Urothelium cell line (cell line): ENCODE measurements at regions not wholly inside any gene's neighbourhood (a gene's known extent, or its start where the extent isn't known, plus 50 kb on each side); places are given as distances from the start of the nearest gene placed in this dataset.
"Not testable (repeated sequence)": the region's sequence is repeated elsewhere in the genome, so short reads cannot be mapped to it uniquely, and the experiment has no call there.

ENCODE experiments used
- DNase-seq: peaks from one replicate; pipeline ENCODE4 v3.0.0; 2011; ENCODE audit warnings: low spot score, mixed read lengths
- FAIRE-seq: peaks from 2 replicates; lab custom pipeline; 2011; peaks lifted over from hg19 to GRCh38; lab: Jason Lieb, UNC

DNA sequence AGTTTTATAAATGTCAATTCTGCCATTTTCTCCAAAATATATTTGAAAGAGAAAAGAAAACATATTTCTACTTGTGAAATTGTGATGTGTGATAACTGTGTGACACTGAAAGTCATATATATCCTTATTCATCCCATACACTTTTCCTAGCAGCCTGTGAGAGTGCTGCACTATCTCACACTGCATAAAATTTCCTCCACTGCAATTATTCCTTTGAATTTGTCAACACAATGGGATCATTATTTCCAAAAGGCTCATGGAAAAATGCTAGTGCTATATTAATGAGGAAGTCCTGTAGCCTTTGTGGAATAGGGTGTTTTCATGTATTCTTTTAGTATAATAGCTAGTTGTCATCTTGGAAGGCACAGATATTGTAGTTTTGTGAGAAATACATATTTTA, 504.1 kb downstream of the RPL10L start:
- FAIRE-seq (no peak), DNase-seq (no peak)

DNA sequence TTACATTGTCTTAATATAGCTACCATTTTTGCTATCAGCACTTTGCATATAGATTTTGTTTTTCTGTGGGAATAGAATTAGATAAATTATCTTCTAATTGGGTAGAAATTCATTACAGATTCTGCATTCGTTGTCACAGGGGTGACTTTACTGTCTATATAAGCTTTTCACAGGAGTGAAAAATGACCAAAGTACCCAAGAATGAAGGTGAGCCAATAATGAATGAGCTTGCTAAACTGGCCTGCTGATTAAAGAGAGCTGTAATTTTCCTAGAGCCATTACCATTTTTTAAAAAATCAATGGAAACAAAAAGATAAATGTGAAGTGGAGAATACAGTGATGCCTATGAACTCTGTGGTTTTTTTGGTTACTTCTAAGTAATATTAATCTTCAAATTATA, 504.6 kb downstream of the RPL10L start:
- DNase-seq, result no peak
- no peak for FAIRE-seq

DNA sequence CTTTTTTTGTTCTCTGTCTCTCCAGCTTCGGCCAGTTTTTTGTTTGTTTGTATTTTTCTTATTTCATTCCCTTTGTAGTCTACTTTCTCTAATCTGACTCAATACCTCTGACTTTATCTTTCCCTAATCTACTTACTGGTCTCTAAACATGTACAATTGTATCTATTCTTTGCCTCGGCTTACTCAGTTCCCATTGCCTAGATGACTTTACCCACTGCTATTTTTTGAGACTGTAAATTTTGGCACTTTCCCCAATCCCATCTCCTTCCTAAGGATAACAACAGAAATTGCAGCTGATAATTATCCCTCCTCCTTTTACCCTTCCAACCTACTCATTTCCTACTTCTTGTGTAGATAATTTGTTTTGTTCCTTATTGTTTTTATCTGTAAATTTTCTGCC, 511.1 kb downstream of the RPL10L start:
- DNase-seq (no peak), FAIRE-seq (no peak)

DNA sequence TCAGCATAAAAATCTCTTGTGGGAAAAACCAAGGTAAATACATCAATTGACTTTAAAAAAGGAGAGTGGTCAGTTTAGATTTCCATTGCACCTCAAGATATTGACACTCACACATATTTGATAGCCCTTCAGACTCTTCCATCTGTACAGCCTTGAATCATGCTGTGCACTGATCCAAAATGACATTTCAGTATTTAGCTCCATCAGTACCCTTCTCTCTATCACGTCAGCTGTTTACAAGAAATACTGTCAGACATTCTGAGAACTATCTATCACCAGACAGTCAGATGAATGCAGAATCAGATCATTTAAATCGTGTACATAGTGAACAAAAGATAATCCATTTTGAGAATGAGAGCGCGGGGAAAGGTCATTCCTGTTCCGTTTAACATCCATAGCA, 511.9 kb downstream of the RPL10L start:
- no peak for DNase-seq
- no peak for FAIRE-seq

DNA sequence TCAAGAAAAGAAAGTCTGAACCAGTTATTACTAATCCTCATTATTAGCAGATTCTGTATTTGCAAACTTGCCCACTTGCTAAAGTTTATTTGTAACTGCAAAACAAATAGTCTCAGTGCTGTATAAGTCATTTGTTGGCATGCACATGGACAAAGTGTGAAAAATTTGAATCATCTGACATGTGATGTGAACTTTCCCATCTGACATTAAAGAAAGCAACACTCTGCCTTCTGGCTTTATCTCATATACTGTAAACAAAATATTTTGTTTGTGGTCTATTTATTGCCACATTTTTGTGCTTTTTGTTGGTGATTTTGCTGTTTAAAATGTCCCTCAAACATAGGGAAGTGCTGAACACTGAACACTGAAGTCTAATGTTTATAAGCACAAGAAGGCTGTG, 513.8 kb downstream of the RPL10L start:
- DNase-seq (no peak), FAIRE-seq (no peak)

DNA sequence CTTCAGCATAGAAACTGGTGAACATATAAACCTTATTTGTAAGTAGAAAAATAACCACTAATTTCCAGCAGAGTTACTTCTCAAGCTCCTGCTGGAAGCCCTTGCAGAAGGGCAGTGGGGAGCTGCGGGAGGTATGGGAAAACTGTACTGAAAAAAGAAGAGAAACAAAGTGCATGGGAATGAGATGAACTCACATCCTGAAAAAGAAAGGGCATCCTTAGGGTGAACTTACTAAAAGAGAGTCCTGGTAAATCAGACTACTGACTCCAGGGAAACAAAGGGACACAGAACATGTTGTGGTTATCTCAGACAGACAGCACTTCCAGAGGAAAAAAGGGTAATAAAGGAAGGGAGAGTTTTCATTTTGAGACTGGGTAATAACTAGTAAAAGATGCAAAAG, 515.1 kb downstream of the RPL10L start:
- no peak for FAIRE-seq
- no peak for DNase-seq

DNA sequence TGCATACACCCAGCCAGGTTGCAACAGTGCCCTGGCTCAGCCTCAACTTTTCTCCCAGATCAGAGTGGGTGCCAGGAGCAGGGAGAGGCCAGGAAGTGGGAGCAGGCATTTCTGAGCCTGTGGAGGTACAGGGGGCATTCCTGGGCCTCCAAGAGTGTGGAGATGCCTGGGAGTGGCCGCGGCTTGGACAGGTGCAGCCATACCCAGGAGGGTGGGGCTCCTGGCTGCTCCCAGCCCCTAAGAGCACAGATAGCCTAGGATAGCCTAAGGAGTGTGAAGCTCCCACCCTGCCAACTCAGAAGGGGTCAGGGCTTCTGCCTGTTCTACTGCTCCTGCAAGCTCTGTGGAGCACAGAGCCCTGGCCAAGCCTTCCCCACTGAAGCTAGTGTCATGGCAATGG, 543.4 kb downstream of the RPL10L start:
- FAIRE-seq, result no peak
- no peak for DNase-seq

DNA sequence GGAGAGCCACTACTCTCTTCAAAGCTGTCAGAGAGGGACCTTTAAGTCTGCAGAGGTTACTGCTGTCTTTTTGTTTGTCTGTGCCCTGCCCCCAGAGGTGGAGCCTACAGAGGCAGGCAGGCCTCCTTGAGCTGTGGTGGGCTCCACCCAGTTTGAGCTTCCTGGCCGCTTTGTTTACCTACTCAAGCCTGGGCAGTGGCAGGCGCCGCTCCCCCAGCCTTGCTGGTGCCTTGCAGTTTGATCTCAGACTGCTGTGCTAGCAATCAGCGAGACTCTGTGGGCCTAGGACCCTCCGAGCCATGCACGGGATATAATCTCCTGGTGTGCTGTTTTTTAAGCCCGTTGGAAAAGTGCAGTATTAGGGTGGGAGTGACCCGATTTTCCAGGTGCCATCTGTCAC, 550.7 kb downstream of the RPL10L start:
- DNase-seq, FAIRE-seq: not testable (repeated sequence)

DNA sequence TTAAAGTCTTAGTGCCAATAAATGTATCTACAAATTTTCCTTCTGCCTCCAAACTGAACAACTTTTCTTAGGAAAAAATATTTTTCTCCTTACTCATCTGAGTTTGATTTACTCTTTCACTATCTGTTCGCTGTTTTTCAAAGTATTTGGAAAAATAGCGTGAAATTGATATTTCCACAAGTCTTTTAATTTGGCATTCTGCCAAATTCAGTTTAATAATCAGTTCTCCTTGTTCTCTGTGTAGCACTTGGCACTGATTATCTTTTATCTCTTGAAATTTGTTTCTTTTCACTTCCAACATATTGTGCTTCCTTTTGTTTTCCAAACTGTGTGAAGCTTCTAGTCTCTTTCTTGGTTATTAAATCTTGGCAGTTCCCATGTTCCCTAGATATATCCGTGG, 559.8 kb downstream of the RPL10L start:
- FAIRE-seq (no peak), DNase-seq (no peak)

DNA sequence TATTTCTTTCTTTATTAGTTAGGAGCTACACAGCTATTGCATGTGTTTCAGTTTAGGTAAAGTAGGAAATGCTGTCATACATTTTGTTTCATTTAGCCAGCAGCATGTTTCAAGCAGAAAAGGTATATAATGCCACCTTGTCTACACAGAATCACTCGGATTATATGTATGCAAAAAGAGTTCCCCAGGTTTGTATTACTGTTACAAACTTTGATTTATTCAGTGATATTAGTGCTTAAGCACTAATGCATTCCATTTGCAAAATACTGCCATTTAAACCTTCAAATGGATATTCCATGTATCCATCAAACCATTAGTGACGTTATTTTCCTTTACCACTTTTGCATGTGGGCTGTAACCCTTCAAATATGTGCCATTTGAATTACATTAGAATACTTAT, 564.0 kb downstream of the RPL10L start:
- DNase-seq, result no peak
- no peak for FAIRE-seq

DNA sequence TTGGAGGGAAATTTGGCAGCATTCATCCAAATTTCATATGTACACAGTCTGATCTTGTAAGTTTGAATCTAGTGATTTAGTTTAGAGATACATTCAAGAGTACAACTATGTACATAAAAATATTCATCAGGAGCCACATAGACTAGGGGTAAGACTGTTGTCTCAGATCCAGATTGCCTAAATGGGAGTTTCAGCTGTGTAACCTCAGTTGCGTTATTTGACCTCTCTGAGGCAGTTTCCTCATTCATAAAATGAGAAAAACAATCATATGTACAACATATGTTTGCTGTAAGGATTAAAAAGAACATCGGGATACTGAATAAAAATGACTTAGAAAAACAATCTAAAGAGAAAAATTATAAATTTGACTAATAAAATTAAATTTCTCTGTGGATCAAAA, 577.5 kb downstream of the RPL10L start:
- no peak for DNase-seq

DNA sequence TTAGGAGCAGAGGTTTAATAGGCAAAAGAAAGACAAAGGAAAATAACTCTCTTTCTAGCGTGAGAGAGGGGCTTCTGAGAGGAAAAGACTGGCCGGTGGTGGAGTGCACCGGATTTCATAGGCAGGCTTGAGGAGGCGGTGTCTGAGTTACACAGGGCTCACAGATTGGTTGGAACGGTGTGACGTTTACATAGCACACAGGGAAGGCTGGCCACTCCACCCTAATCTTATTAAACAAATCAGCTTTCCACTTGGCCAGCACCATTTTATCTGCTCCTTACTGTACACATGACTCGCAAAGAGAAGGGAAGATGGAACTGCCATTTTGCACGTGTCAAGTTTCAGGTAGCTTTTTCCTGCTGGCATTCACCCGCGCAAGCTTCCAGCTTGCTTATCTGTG, 587.7 kb downstream of the RPL10L start:
- FAIRE-seq, result no peak
- DNase-seq, result no peak

More for the DNA sequence above, 577.5 kb downstream of the RPL10L start:
- no peak for FAIRE-seq

DNA sequence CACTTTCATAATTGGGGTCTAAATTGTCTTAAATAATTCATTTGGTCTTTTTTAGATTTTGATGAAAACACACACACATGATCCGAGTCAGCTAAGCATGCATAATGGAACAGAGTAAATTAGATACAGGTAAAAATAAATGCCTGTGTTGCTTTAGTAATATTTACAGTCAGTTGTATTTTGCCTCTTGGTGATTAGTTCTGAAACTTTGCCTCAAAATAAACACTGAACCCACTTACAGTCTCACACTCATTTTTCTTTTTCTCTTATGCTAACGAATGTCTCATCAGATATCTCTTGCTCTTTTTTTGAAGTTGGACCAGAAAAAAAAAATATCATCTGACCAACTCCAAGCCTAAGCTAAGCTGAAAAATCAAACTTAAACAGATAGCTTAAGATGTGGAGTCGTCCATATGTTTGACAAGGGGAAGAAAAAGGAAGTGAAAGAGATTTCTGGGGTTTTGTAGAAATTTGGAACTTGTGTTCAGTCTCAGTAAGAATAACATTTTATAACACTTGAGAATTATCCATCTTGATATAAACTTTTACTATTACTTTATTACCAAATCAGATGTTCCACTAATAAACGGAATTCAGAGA, 592.5 kb downstream of the RPL10L start:
- DNase-seq (no peak), FAIRE-seq (no peak)

DNA sequence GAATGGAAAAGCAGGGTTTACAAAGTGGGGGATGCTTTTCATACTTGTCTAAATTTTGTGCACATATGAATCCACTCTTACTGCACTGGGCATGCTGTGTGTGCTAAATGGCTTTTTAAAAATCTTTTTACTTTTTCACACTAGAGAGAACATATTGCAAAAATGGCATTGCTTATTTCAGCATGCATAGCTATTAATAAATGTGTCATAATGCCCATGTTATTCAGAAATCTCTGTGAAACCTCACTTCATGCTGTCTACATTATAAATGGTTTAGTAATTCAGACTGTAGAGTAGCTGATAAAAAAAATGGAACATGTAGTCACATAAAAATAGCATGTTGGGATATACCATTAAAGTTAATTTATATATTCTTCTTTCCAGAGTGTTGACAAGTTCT, 593.8 kb downstream of the RPL10L start:
- DNase-seq, result no peak
- FAIRE-seq, result no peak

DNA sequence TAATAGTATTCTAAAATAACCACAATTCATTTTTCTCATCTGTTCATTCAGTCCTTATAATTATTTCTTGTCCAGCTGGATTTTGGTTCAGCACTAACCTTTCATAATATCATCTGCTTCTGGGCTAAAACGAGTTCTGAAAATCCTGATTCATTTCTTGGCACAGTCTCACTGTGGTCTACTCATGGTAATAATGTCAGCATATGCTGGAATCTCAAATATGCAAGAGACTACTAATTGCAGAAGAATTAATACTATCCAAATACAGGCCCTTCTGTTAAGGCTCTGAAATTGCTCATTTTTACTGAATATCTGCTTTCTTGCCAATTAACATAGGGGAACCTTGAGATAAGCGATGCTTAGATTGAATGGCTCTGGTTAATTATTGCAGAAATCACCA, 597.1 kb downstream of the RPL10L start:
- peak; percentile 33 for DNase-seq
- FAIRE-seq, result peak; percentile 90

DNA sequence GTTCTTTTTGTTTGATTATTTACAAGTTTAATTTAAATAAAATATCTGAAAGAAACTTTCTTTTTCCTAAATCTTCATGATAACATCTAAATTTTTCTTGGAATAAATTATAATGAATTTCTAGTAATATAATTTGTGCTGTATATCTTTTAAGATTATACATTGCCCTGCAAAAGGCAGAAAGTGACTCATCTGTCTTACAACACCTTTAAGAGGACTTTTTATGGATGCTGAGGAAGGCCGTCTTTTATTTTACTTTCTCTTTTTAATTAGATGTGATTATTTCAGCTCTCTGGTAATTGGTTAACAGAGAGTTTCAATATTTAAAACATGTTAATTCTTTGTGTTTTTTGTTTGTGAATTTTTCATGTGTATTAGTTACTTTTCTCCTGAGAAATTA, 598.4 kb downstream of the RPL10L start:
- FAIRE-seq (no peak), DNase-seq (no peak)

DNA sequence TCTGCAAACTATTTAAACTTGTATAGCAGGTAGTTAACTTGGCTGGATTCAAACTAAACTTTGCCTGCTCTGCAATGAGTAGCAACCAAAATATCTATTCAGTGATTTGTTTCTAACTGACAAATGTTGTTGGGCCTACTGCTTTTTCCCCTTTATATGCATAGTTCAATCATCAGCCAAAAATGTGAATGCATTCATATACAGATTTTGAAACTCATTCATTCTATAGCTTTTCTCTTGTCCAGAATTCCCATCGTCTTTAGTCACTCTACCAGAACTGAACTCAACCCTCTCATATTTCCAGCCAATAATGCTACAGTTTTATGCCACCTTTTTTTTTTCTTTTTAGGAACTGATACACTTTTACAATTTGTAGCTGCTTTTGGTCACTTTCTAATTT, 599.8 kb downstream of the RPL10L start:
- FAIRE-seq (no peak), DNase-seq (no peak)

DNA sequence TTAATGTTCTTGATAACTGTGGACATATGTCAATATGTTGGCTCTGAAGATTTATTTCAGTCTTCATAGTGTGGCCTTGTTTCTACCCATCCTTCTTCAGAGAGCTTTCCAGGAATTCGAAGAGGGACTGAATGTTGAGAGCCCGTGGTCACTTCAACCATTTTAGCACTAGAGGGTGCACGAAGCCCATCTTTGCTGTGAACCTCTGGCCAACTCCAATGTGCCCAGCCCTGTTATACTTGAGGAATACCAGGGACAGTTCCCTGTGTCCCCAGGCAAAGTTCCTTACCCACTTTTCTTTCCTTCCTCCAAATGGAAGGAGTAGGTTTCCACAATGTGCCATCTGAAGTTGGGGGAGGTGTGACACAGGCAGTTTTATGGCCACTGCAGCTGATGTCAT, 603.5 kb downstream of the RPL10L start:
- DNase-seq (peak; percentile 62), FAIRE-seq (peak; percentile 96)

DNA sequence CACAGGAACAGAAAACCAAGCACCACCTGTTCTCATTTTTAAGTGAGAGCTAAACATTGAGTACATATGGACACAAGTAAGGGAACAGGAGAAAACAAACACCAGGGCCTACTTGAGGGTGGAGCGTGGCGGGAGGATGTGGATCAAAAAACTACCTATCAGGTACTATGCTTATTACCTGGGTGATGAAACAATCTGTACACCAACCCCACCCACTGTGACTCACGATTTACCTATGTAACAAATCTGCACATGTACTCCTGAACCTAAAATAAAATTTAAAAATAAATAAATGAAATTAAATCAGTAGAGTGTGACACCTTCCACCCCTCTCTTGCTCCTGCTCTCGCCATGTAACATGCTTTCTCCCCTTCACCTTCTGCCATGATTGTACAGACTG, 615.5 kb downstream of the RPL10L start:
- DNase-seq (no peak), FAIRE-seq (peak; percentile 56)

DNA sequence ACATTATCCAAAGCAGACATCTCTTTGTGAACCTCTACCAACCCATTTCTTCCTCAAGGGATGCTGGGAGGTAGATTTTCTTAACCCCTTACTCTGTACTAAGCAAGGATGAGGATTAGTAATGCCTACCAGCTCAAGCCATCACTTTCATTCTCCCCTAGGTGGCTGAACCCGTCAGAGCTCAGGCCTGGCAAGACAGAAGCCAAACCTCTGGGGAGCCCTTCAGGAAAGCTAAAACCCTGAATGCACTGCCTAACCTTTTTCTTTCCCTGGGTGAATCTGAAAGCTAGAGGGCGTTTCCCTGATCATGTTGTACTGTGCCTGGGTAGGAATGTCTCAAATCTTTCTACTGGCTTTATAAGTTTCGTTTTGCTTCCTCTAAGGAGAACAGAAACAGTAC, 617.3 kb downstream of the RPL10L start:
- DNase-seq (no peak), FAIRE-seq (peak; percentile 48)

DNA sequence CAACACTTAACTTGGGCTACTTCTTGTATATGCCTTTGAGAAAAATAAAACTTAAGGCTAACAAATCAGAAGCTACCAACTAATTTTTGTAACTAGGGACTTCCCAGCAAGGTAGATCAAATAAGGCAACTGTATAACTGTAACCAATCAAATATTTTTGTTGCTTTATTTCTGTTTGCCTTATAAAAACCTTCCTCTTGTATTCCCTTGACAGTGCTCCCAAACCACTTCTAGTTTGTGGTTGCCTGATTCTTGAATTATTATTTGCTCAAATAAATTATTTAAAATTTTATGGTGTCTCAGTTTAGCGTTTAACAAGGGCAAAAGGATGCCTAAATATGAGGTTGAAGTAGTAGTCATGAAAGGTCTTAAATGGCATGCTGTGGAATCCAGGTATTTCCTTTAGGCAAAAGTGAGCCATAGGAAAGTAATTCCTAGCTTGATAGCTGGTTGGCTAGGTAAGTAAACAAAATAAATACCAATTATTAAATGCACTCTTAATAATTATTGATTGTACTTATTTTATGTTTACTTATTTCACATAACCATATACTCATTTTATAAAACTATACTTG, 632.6 kb downstream of the RPL10L start:
- FAIRE-seq (no peak), DNase-seq (no peak)

DNA sequence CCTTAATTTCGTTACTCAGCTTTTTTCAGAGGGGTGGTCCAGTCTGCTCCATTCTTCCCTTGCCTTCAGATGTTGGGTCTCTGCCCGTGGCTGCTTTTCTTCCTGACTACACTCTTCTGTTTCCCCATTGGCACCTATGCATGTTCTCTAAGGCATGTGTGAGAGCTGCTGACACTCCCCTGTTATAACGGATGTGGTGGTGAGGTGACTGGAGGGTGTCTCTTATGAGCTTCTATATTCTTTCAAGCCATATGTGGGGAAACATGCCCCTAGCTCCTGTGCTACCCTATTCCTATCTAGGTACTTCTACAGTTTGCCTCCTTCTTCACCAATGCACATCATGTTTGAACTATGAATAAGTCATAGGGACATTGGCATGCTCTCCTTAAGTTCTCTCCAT, 643.2 kb downstream of the RPL10L start:
- FAIRE-seq, result peak; percentile 61
- no peak for DNase-seq

DNA sequence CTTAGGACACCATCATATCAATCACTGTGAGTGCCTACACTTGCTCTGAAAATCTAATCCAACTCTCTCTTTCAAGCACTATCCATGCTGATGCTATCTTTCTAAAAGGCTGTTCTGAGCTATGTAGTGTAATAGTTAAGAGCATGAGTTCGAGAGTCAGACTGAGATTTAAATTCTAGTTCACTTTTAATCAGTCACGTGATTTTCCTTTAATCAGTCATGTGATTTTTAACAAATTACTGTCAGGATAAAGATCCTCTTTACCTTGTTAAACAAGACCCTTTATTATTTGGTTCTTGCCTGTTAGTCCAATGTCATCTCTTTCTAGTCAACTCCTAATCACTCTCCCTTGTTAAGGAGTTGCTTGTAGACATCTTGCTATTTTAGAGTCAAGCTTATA, 653.0 kb downstream of the RPL10L start:
- FAIRE-seq (peak; percentile 40), DNase-seq (no peak)
